NCI-H82 treated with DMSO at 0.1 percent for 48 hours (cell line): ENCODE measurements at regions not wholly inside any gene's neighbourhood (a gene's known extent, or its start where the extent isn't known, plus 50 kb on each side); places are given as distances from the start of the nearest gene placed in this dataset.
"Not testable (repeated sequence)": the region's sequence is repeated elsewhere in the genome, so short reads cannot be mapped to it uniquely, and the experiment has no call there.

Experiments
- DNase-seq: peaks from one replicate; lab custom pipeline; 2025; ENCODE audit not compliant: unreplicated experiment; lab: John Stamatoyannopoulos, UW

DNA sequence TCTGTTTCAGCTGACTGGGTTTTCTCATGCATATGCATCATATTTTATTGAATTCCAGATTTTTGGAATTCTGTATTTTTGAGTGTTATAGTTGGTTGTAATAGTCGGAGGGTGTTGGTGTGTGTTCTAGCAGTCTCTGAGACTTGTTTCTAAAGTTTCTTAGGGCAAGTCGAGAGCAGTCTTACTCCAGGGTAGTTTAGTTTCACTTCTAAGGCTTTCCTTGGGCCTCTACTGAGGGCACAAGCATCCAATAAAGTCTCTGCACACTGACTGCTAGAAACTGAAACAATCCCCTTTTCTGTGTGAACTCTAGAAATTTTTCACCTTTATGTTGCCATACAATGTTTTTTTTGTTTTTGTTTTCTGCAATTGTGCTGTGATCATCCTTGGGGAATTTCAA, 663.7 kb upstream of the LRATD1 start:
- no peak for DNase-seq

DNA sequence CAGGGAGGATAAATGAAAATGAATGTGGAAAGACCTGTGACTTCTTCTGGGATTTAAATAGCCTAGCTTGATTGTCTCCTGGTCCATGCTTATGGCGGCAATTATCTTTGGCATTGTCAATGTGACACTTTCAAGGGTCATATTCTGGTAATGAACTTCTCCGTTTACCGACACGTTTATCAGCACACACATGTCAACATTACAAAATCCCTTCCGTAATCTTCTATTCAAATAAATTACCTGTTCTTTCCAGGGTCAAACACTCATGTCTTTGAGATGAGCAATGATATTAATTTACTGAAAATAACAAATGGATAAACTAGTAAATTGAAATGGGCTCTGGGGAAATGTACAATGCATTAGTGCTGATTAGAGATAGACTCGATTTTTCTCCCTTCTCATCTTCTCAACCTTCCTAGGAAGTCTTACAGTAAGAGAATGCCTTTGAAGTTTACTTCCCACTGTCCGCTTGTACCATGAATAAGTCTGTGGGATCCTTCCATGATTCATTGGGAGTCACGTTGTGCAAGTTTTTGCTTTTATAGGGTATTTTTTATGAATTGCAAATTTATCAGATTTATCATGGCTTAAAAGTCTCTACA, 646.3 kb upstream of the LRATD1 start:
- no peak for DNase-seq

DNA sequence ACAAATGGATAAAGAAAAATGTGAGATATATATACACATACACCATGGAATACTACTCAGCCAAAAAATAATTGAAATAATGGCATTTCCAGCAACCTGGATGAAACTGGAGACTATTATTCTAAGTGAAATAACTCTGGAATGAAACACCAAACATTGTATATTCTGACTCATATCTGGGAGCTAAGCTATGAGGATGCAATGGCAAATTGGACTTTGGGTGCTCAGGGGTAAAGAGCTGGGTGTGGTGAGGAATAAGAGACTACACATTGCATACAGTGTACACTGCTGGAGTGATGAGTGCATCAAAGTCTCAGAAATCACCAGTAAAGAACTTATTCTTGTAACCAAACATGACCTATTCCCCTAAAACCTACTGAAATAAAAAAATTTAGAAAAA, 636.0 kb upstream of the LRATD1 start:
- DNase-seq, result no peak

DNA sequence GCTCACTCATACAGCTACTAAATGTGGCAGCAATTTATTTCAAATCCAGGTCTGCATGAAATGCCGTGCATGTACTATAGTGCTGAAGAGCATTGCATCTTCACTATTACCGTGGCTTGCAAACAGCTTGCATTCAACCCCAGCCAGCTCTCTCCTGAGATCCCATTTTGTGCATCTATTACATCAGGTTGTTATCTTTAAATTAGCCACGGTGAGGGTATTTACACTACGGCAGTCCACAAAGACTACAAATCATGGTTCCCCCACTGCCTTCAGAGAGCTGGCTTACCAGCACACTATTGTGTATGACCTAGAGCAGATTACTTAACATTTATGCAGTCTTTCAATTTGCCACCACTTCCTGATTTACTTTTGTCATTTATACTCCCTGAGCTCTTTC, 621.3 kb upstream of the LRATD1 start:
- DNase-seq, result no peak

DNA sequence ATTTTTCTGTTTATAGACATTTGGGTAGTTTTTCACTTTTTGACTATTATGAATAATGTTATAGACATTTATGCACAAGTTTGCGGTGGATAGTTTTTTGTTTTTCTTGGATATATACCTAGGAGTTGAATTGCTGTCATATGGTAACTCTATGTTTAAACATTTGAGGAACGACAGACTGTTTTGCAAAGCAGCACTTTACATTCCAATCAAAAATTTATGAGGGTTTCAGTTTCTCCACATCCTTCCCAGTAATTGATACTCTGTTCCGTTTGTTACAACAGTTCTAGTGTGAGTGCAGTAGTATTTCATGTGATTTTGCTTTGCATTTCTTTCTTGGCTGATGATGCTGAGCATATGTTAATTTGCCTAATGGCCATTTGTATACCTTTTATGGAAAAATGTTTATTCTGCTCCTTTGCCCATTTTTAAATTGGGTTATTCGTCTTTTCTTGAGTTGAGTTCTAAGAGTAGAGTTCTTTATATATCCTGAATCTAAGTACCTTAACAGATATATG, 617.3 kb upstream of the LRATD1 start:
- DNase-seq, result no peak

DNA sequence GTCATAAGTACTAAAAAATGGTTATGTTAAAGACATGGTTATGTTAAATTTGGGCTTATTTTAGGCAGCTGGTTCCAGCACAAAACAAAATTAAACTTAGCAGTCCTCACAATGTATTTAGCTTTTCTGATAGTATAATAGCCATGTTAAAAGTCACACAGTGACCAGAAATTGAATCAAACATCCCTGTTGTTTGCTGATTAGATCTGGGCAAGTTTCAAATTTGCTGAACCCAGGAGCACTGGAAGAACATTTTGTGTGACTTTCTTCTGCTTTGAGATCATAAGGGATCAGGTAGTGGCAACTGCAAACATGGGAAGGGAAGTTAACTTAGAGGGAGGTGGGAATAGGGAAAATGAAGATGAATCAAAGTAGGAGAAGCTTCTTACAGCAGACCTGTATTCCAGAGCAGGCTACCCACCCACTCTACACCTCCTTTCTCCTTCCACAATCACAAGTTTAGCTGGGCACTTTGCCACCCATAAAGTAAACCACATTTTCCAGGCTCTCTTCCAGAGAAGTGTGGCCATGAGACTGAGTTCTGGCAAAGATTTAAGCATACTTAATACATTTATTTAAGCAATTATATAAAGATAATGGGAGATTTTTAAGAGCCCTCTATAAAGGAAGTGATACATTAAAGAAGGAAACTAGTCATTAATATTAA, 616.1 kb upstream of the LRATD1 start:
- DNase-seq, result no peak

DNA sequence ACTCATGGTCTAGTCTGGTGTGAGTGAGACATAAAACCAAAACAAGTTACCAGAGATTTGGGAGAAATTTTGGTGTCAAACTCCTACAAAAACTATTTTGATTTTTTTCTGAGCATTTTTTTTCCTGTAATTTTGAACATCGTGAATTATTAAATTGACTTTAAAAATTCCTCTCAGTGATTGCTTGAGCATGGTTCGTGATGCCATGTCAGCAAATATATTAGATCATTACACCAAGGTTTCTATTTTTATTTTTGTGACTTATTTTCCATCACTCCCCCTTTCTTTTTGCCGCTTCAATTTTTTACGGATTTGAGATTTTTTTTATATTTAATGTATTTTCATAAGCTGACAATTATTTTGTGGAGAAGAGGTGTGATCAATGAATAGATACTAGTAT, 613.9 kb upstream of the LRATD1 start:
- no peak for DNase-seq

DNA sequence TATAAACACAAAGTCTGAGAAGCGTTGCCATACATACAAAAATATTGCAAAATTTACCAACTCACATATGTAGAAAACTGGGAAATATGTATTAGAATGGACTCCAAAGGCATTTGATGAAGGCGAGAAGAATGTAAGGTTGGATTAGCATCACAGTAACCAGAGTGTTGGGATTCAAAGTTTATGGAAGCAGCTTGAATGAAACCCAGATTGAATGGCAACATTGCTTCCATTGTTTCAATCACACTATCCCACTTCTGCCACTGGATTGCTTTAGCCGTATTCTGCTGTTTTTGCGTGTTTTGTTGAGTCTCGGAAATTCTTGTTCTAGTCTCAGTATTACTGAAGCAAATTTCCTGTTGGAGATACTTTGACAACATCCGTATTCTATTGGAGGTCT, 609.0 kb upstream of the LRATD1 start:
- no peak for DNase-seq

DNA sequence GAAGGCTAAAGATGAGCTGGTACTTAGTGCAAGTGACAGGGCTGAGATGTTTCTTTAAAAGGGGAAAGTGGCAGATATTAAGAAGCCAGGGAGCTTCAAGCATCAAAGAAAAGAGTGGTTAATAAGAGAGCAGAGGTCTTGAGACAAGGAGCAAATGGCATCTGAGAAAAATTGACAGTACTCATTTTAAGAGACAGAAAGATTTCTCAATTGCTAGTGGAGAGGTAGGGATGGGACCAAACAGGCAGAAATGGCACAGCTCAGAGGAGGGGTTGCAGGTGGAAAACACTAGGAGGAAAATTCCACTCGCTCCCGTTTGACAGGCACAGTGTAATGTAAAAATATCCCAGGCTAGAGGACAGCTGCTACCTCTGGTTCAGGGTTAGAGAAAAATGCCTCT, 593.4 kb upstream of the LRATD1 start:
- no peak for DNase-seq

DNA sequence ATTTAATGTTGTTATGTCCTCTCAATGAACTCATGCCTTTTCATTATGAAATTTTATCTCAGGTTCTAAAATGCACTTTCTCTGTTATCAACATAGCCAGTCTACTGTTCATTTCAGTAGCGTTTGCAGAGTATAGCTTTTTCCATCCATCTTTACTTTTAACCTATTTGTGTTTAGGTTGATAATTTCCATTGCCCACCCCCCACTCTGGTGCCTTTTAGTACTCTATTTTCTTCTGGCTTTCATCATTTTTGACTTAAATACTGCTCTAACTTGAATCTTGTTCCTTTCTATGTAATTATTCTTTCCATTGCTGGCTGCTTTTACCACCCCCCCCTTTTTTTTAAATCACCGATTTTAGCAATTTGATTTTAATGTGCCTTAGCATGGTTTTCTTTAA, 585.0 kb upstream of the LRATD1 start:
- no peak for DNase-seq

DNA sequence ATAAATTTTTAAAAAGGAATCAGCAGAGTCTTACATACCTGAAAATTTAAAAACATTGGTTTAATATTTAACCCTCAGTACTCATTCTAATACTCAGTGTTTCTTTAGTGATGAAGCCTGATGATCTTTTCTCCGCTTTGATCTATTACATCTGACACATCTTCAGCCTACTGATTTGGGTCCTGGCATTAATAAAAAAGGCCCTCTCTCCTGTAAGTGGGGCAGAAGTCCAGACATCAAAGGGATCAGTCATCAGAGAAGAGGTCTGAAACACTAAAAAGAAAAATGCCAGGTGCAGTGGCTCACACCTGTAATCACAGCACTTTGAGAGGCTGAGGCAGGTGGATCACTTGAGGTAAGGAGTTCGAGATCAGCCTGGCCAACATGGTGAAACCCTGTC, 581.1 kb upstream of the LRATD1 start:
- no peak for DNase-seq

DNA sequence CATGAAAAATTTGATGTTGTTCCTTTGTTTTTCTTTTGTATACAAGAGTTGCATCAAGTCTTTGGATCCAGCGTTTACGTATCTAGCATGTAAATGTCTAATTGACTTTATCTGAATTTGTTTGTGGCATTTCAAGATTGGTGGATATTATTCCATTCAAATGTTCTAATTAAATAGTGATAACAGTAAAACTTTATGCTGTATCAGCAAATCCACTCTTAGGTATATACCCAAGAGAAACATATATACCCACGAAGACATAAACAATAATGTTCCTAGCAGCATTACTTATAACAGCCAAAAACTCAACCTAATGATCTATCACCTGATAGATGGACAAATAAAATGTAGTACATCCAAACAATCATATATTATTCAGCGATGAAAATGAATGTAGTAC, 579.4 kb upstream of the LRATD1 start:
- DNase-seq, result no peak

DNA sequence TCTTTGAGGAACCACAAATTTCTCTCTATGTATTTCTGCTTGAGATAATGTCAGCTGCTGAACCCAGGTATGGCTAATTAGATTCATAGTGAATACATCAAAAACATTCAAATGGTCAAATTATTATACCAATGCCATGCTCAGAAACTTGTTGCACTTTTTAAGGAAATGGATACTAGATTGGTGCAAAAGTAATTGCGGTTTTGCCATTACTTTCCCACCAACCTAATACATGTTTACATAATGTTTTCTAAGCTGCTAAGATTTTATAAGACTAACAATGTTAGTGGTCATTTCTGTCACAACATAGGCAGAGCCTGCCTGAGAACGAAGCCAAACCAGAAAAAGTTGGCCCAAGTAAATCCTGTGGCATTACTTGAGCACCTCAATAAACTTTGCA, 568.2 kb upstream of the LRATD1 start:
- DNase-seq, result no peak

DNA sequence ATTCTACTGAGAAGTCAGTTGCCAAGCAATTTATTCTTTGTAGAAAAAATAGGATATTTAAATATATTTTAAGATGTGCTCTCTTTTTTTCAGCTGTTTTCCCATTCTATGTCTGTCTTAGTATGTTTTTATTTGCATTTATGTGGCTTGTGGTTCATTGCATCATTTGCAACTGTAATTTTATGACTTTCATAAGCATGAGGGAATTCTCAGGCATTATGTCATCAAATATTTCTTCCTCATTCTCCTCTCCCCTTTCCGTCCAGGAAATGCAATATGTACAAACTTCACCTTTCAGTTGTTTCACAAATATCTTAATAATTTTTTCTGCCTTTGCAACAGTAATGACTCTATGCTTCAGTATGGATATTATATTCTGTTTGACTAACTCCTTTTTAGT, 560.2 kb upstream of the LRATD1 start:
- DNase-seq, result no peak

DNA sequence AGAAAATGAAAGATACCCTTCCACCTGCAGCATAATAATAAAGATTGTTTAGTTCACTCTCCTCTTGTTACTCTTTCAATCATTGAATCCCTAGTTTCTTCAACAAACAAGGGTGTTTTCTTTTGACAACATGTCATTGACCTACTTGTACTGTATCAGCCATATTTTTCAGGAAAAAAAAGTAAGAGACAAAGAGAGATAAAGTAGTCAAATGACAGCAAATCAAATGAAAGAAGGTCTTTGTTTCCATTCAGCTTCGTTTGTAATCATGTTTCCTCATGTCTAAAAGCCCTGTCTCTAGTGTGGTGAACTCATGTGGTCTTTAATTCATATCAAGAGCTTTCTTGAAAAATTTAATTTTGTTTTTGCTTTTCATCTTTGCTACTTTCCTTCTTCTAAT, 557.8 kb upstream of the LRATD1 start:
- DNase-seq, result no peak

DNA sequence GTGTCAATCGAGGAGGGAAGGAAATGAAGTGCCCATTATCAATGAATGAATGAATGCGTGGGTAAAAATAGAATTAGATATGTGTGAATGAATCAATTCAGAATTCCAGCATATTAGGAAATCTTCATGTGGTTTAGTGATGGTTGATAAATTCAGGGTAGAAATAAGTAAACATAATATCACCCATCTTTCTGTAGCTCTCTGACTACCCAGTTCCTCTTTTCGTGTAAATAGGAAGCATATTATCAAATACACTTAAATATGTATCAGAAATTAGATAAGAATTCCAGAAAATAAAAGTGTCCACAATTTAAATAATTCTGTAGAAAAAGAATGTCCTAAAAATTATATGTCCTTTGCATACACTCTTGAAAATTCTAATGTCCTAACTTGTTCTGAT, 552.9 kb upstream of the LRATD1 start:
- no peak for DNase-seq

DNA sequence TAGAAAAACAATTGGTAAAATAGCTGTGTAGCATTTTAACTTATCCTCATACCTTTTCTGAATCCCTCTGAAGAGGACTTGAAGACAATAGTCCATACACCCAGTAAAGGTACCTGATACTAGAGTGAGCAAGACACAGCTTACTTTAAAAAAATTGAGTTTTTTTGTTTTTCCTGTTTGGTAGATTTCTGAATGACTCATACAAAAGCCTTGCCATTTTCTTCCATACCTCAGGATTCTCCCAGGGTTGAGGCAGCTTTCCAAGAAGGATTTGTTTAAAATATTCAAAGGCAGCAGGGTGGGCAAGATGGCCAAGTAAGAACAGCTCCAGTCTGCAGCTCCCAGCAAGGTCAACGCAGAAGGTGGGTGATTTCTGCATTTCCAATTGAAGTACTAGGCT, 551.0 kb upstream of the LRATD1 start:
- DNase-seq, result no peak

DNA sequence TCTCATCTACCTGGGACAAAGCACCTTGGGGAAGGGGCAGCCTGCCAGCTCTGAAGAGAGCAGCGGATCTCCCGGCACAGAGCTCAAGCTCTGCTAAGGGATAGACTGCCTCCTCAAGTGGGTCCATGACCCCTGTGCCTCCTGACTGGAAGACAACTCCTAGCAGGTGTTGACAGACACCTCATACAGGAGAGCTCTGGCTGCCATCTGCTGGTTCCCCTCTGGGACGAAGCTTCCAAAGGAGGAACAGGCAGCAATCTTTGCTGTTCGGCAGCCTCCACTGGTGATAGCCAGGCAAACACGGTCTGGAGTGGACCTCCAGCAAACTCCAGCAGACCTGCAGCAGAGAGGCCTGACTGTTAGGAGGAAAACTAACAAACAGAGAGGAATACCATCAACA, 549.9 kb upstream of the LRATD1 start:
- DNase-seq, result no peak

DNA sequence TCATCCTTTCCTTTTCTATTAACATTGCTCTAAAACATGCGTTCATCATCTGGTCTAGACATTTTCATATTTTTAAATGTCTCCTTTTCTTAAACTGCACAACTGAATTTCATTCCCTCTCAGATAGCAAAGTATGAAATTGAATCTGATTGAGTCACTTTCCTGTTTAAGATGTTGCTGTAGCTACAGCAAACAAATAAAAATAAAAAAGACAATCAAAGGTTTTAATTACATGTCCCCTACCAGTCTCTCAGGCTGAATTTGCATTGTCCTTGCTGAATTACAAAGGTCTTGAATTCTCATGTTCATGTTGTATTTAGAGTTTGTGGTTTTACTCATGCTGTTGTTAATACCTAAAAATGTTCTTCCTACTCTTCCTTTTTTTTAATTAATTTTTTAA, 537.9 kb upstream of the LRATD1 start:
- DNase-seq, result no peak

DNA sequence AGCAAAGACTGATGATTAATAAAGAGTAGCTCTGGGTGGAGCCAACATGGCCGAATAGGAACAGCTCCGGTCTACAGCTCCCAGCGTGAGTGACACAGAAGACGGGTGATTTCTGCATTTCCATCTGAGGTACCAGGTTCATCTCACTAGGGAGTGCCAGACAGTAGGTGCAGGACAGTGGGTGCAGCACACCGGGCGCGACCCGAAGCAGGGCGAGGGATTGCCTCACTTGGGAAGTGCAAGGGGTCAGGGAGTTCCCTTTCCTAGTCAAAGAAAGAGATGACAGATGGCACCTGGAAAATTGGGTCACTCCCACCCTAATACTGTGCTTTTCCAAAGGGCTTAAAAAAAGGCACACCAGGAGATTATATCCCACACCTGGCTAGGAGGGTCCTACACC, 533.4 kb upstream of the LRATD1 start:
- not testable (repeated sequence) for DNase-seq

DNA sequence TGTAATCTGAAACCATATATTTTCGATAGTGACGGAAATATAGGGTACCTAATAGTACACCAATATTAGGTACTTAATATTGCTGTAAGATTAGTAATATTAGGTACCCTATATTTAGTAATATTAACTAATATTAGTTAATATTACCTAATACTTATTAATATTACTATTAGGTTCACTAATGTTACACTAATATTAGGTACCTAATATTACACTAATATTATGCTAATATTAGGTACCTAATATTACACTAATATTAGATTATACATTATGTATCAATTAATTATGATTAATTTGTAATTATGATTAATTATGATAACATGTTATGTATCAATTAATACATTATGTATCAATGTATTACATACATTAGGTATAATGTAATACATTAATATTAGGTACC, 518.2 kb upstream of the LRATD1 start:
- no peak for DNase-seq

DNA sequence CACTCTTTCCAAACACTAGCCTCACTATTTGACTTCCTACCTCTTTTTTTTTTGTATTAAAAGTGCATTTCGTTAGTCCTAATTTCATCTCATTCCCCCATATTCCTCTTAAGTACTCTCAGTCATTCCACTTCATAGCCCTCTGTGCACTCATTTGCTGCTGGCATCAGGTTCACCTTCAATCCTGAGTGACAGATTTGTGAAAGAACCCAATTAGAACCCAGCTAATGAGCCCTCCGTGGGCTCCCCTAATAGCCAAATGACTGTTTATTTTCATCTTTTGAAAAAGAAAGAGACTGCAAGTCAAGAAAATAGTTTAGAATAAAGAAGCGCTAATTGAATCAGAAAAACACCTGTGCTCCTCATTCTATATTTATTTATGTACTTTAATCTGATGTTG, 512.1 kb upstream of the LRATD1 start:
- DNase-seq, result no peak

DNA sequence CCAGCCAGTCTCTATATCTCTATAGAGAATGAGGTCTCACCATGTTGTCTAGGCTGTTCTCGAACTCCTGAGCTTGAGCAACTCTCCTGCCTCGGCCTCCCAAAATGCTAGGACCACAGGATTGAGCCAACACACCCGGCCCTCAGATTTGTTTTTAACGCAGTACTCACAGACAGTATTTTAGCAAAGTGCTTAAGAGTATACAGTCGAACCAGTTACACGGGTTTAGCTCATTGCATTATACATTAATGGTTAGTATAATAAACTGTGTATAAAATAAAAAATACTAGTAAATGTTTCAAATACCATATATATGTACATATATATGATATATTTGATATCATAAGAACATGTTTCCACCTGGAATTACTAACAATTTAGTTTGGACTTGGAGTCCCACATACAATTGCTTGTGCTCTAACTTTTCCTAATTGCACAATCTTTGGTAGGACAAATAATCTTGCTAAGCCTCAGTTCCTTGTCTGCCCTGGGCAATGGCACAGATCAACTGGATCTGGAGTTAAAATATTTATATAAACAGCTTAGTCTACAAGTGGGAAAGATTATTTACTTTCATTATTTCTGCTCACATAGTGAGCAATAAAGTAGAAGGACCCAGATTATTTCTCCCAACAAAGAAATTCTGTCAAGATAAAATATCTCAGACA, 508.9 kb upstream of the LRATD1 start:
- DNase-seq, result no peak
